Naive thymus-derived CD4-positive, alpha-beta T cell (primary cell): ENCODE measurements at regions not wholly inside any gene's neighbourhood (a gene's known extent, or its start where the extent isn't known, plus 50 kb on each side); places are given as distances from the start of the nearest gene placed in this dataset.
"Not testable (repeated sequence)": the region's sequence is repeated elsewhere in the genome, so short reads cannot be mapped to it uniquely, and the experiment has no call there.

ENCODE experiments used
- ATAC-seq: fragments of 150-1000 bp; cut with Tn5 transposase; 2 replicates; pipeline ENCODE4 v1.10.0; 2021; ENCODE audit warnings: mild to moderate bottlenecking, moderate library complexity
- CTCF ChIA-PET: fragments of 350-600 bp; sonication (Branson Sonifier 250); formaldehyde crosslinking; loops from one replicate; lab custom pipeline; 2021; ENCODE audit warnings: antibody characterized with exemption; lab: Charles Lee
- POLR2A ChIA-PET: fragments of 350-600 bp; sonication (Branson Sonifier 250); formaldehyde crosslinking; loops from one replicate; lab custom pipeline; 2021; ENCODE audit warnings: antibody characterized with exemption, inconsistent platforms; lab: Charles Lee
- DNase-seq, 9 donors: peaks; one replicate each; pipeline versions ENCODE4 v3.0.0 to v3.0.0-alpha.2; 2020 to 2022; ENCODE audit warnings: mixed read lengths in 1 of 9
- H3K27ac ChIP-seq: one replicate; pipeline ENCODE4 v1.7.0; 2013; ENCODE audit warnings: mild to moderate bottlenecking, low read depth, low read length, moderate library complexity
- H3K27me3 ChIP-seq, 2 donors: one replicate each; pipeline ENCODE4 v1.7.0; 2013; ENCODE audit warnings: low read length in 2 of 2, mild to moderate bottlenecking in 2 of 2, moderate library complexity in 2 of 2; ENCODE audit not compliant: control insufficient read depth in 2 of 2, insufficient read depth in 2 of 2
- H3K36me3 ChIP-seq, 3 experiments: 1 replicate in 2 of 3; 2 replicates in 1 of 3; pipeline ENCODE4 v1.7.0; 2013; ENCODE audit warnings: low read length in 3 of 3, mild to moderate bottlenecking in 3 of 3, moderate library complexity in 1 of 3; ENCODE audit not compliant: insufficient read depth in 3 of 3, control insufficient read depth in 2 of 3
- H3K4me1 ChIP-seq, 2 donors: one replicate each; pipeline ENCODE4 v1.7.0; 2013; ENCODE audit warnings: low read length in 2 of 2, mild to moderate bottlenecking in 2 of 2, moderate library complexity in 1 of 2; ENCODE audit not compliant: control insufficient read depth in 2 of 2, insufficient read depth in 2 of 2
- H3K4me3 ChIP-seq: 2 replicates; pipeline ENCODE4 v1.7.0; 2013; ENCODE audit warnings: mild to moderate bottlenecking, low read length
- H3K9me3 ChIP-seq, 3 experiments: 1 replicate in 2 of 3; 2 replicates in 1 of 3; pipeline ENCODE4 v1.7.0; 2013; ENCODE audit warnings: low read length in 3 of 3; ENCODE audit not compliant: control insufficient read depth in 2 of 3
- H3K27ac Mint-ChIP-seq, 9 donors: one replicate each; pipeline ENCODE4 v1.8.0; 2020 to 2022; ENCODE audit warnings: mixed read lengths in 9 of 9, mild to moderate bottlenecking in 8 of 9, moderate library complexity in 5 of 9, inconsistent platforms in 2 of 9
- H3K27me3 Mint-ChIP-seq, 5 donors: one replicate each; pipeline ENCODE4 v1.8.0; 2021 to 2022; ENCODE audit warnings: mixed read lengths in 5 of 5, mild to moderate bottlenecking in 1 of 5
- H3K36me3 Mint-ChIP-seq, 5 donors: one replicate each; pipeline ENCODE4 v1.8.0; 2020 to 2022; ENCODE audit warnings: mixed read lengths in 5 of 5, mild to moderate bottlenecking in 3 of 5, inconsistent platforms in 1 of 5
- H3K4me1 Mint-ChIP-seq, 7 donors: one replicate each; pipeline ENCODE4 v1.8.0; 2020 to 2022; ENCODE audit warnings: mixed read lengths in 7 of 7, mild to moderate bottlenecking in 3 of 7, inconsistent platforms in 1 of 7
- H3K4me3 Mint-ChIP-seq, 10 donors: one replicate each; pipeline ENCODE4 v1.8.0; 2020 to 2022; ENCODE audit warnings: mild to moderate bottlenecking in 10 of 10, mixed read lengths in 10 of 10, moderate library complexity in 6 of 10, inconsistent platforms in 2 of 10
- H3K9me3 Mint-ChIP-seq, 11 donors: one replicate each; pipeline ENCODE4 v1.8.0; 2020 to 2022; ENCODE audit warnings: mixed read lengths in 11 of 11, mild to moderate bottlenecking in 4 of 11, inconsistent platforms in 1 of 11, moderate library complexity in 1 of 11
- intact Hi-C, 2 donors: fragments of 100-400 bp; cut with micrococcal nuclease; formaldehyde crosslinking; loops; one replicate each; pipeline ENCODE4 v1.15.1; 2023

- POLR2A ChIA-PET, H3K27me3 Mint-ChIP-seq, DNase-seq, H3K9me3 Mint-ChIP-seq, H3K27ac Mint-ChIP-seq, H3K4me3 Mint-ChIP-seq, H3K4me3 ChIP-seq, H3K36me3 ChIP-seq, CTCF ChIA-PET, H3K9me3 ChIP-seq, H3K36me3 Mint-ChIP-seq, H3K27me3 ChIP-seq, H3K4me1 ChIP-seq, ATAC-seq, intact Hi-C loops, H3K27ac ChIP-seq, H3K4me1 Mint-ChIP-seq: not testable (repeated sequence)
These were observed 119.7 kb downstream of the NPIPA8 start for GRCh38 chr16:18216814-18217213.

- H3K27ac ChIP-seq, H3K9me3 Mint-ChIP-seq, H3K36me3 Mint-ChIP-seq, H3K9me3 ChIP-seq, intact Hi-C loops, DNase-seq, H3K27me3 ChIP-seq, CTCF ChIA-PET, H3K4me1 Mint-ChIP-seq, H3K4me3 ChIP-seq, H3K4me1 ChIP-seq, H3K27me3 Mint-ChIP-seq, H3K36me3 ChIP-seq, H3K4me3 Mint-ChIP-seq, POLR2A ChIA-PET: not testable (repeated sequence)
- peak overlapping the region in 1 of 9 donors; percentile 31 for H3K27ac Mint-ChIP-seq
- ATAC-seq, result peak; percentile 14
These were observed 122.7 kb downstream of the NPIPA8 start for GRCh38 chr16:18213810-18214209.

- H3K27me3 ChIP-seq, H3K36me3 ChIP-seq, POLR2A ChIA-PET, H3K4me3 ChIP-seq, ATAC-seq, H3K27me3 Mint-ChIP-seq, H3K27ac ChIP-seq, H3K4me1 Mint-ChIP-seq, H3K27ac Mint-ChIP-seq, H3K36me3 Mint-ChIP-seq, CTCF ChIA-PET, H3K9me3 ChIP-seq, DNase-seq, H3K4me1 ChIP-seq, H3K9me3 Mint-ChIP-seq, intact Hi-C loops, H3K4me3 Mint-ChIP-seq: not testable (repeated sequence)
These were observed 125.0 kb downstream of the NPIPA8 start for GRCh38 chr16:18211505-18211904.

GRCh38 chr16:18204786-18205185 lies 131.8 kb downstream of the NPIPA8 start:
- CTCF ChIA-PET, H3K27me3 Mint-ChIP-seq, intact Hi-C loops, H3K9me3 Mint-ChIP-seq, H3K36me3 ChIP-seq, H3K4me3 ChIP-seq, DNase-seq, H3K9me3 ChIP-seq, H3K36me3 Mint-ChIP-seq, ATAC-seq, H3K4me3 Mint-ChIP-seq, H3K4me1 ChIP-seq, H3K27ac Mint-ChIP-seq, H3K27ac ChIP-seq, H3K27me3 ChIP-seq, H3K4me1 Mint-ChIP-seq, POLR2A ChIA-PET: not testable (repeated sequence)

GRCh38 chr16:18204309-18204708 lies 132.2 kb downstream of the NPIPA8 start:
- H3K27ac ChIP-seq, H3K27ac Mint-ChIP-seq, POLR2A ChIA-PET, DNase-seq, H3K9me3 ChIP-seq, ATAC-seq, CTCF ChIA-PET, H3K27me3 ChIP-seq, H3K4me1 ChIP-seq, H3K4me1 Mint-ChIP-seq, H3K36me3 Mint-ChIP-seq, H3K36me3 ChIP-seq, H3K4me3 Mint-ChIP-seq, H3K27me3 Mint-ChIP-seq, H3K4me3 ChIP-seq, H3K9me3 Mint-ChIP-seq, intact Hi-C loops: not testable (repeated sequence)

- POLR2A ChIA-PET, H3K4me3 ChIP-seq, H3K9me3 Mint-ChIP-seq, H3K27ac ChIP-seq, H3K27me3 ChIP-seq, ATAC-seq, H3K27me3 Mint-ChIP-seq, DNase-seq, H3K4me1 ChIP-seq, H3K4me3 Mint-ChIP-seq, H3K9me3 ChIP-seq, H3K36me3 Mint-ChIP-seq, CTCF ChIA-PET, H3K27ac Mint-ChIP-seq, H3K4me1 Mint-ChIP-seq, intact Hi-C loops, H3K36me3 ChIP-seq: not testable (repeated sequence)
These were observed 135.0 kb downstream of the NPIPA8 start for GRCh38 chr16:18201511-18201910.

GRCh38 chr16:18192389-18192788 lies 144.1 kb downstream of the NPIPA8 start:
- H3K4me1 ChIP-seq, CTCF ChIA-PET, H3K36me3 Mint-ChIP-seq, POLR2A ChIA-PET, H3K27me3 Mint-ChIP-seq, intact Hi-C loops, H3K4me3 ChIP-seq, H3K4me1 Mint-ChIP-seq, DNase-seq, H3K9me3 ChIP-seq, H3K27me3 ChIP-seq, H3K4me3 Mint-ChIP-seq, H3K27ac Mint-ChIP-seq, ATAC-seq, H3K36me3 ChIP-seq, H3K27ac ChIP-seq, H3K9me3 Mint-ChIP-seq: not testable (repeated sequence)
